Retinal pigment epithelial cell (primary cell): ENCODE measurements at regions not wholly inside any gene's neighbourhood (a gene's known extent, or its start where the extent isn't known, plus 50 kb on each side); places are given as distances from the start of the nearest gene placed in this dataset.

Experiments used
- DNase-seq: peaks from one replicate; pipeline ENCODE4 v3.0.0-alpha.2; 2010; ENCODE audit warnings: low read depth
- H3K4me3 ChIP-seq: 2 replicates; pipeline ENCODE4 v1.5.1; 2011; ENCODE audit warnings: mild to moderate bottlenecking, low read length, control low read depth, moderate library complexity
- CTCF ChIP-seq: conservative IDR thresholded peaks from 2 replicates; pipeline ENCODE4 v1.5.1; 2011; ENCODE audit warnings: low read depth, low read length, control low read depth, inconsistent platforms

DNA sequence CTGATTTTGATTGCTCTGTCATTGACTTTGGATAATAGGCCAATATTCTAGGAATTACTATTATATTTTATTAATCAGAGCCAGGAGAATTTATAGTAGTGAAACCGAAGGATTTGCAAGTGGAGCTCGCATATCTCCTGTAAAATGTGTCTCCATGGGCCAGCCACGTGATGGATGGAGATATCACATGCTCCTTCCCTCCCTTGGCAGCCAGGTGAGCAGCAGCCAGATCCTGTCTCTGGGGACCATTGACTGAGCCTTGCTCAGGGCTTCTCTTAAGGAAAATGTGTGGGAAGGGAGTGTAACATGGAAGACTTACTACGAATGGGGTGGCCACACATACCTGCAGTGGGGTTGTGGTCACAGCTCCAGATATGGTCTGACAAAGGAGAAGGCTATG lies 144.7 kb upstream of the RGMA start:
- no peak for TF ChIP-seq CTCF
- no peak for DNase-seq
- H3K4me3 ChIP-seq, result no peak overlapping the region

GRCh38 chr15:93232845-93233244 lies 143.8 kb upstream of the RGMA start:
- DNase-seq, result no peak
- H3K4me3 ChIP-seq, result no peak overlapping the region
- no peak for TF ChIP-seq CTCF

DNA sequence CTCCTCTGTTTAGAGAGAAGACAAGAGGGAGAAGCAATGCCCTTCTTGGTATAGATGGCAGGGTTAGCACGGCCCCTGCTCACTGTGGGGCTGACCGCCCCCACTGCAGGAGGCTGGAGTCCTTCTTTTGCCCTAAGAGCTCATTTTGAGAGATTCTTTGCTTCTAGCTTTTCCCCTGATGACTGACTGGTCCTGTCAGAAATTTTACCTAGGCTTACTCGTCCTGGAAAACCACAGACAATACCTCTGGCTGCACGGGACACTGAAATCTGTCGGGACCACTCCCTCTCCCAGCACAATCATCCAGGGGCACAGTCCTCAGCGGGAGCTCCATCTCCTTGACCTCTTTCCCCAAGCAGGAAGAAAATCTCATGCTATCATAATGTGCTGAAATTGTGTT lies 143.0 kb upstream of the RGMA start:
- no peak for DNase-seq
- no peak for TF ChIP-seq CTCF
- no peak overlapping the region for H3K4me3 ChIP-seq

GRCh38 chr15:93231261-93231925 lies 142.4 kb upstream of the RGMA start:
- no peak for TF ChIP-seq CTCF
- H3K4me3 ChIP-seq, result no peak overlapping the region
- DNase-seq, result no peak

DNA sequence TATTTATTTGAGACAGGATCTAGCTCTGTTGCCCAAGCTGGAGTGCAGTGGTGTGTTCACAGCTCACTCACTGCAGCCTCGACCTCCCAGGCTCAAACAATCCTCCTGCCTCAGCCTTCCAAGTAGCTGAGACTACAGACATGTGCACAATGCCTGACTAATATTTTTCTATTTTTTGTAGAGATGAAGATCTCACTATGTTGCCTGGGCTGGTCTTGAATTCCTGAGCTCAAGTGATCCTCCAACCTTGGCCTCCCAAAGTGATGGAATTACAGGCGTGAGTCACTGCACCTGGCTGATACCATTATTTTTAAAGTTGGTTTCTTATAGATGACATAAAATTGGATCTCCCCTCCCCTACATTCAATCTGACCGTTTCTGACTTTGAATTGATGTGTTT lies 139.5 kb upstream of the RGMA start:
- H3K4me3 ChIP-seq, result no peak overlapping the region
- no peak for DNase-seq
- no peak for TF ChIP-seq CTCF

DNA sequence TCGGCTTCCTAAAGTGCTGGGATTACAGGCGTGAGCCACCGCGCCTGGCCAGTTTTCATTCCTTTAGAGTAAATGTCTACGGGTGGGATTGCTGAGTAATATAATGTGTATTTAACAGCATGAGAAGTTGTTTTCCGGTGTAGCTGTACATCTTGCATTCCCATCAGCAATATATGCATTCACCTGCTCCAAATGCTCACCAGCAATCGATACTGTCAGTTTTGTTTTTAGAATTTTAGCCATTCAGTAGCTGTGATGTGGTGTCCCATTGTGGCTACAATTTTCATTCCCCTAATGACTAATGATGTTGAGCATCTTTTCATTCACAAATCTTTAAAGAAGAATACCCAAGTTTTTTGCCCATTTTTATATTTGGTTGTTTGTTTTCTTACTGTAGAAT lies 134.8 kb upstream of the RGMA start:
- TF ChIP-seq CTCF, result no peak
- no peak overlapping the region for H3K4me3 ChIP-seq
- no peak for DNase-seq

DNA sequence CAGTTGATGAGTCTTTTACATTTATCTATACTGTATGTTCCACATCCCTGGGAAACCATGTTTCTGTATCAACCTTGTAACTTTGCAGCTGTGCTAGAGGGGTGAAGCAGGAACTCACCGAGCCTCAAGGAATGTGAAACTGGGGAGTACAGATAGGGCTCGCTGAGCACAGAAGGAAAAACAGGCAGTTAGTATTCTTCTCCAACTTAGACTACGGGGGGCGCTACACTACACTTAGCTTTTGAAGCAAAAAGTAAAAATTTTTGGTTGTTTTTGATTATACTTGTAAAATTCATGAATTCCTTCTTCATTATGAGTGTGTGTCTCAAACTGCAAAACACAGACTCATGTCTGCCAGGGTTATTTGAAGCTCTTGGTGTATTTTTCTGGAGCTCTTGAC lies 132.7 kb upstream of the RGMA start:
- H3K4me3 ChIP-seq, result no peak overlapping the region
- TF ChIP-seq CTCF, result no peak
- DNase-seq, result no peak
